HepG2 (cell line): ENCODE measurements at regions not wholly inside any gene's neighbourhood (a gene's known extent, or its start where the extent isn't known, plus 50 kb on each side); places are given as distances from the start of the nearest gene placed in this dataset.

Experiments used
- ATAC-seq: fragments of 200-7000 bp; cut with Tn5 transposase; 3 replicates; pipeline ENCODE4 v1.9.1; 2020; ENCODE audit warnings: mild to moderate bottlenecking, moderate library complexity
- BruUV-seq: library from RNA; stranded (reverse); fragments of 400-500 nt; replicated peaks from 2 replicates; lab custom pipeline; 2021; lab: Mats Ljungman, UMichigan
- CTCF ChIA-PET: fragments of 300-600 bp; formaldehyde crosslinking; extraction: SDS; loops from one replicate; lab custom pipeline; 2021; ENCODE audit warnings: low total read pairs, inconsistent platforms, low intra/inter-chr PET ratio; lab: Yijun Ruan, JAX
- POLR2A ChIA-PET: fragments of 350-600 bp; sonication (Branson Sonifier 250); formaldehyde crosslinking; loops from one replicate; lab custom pipeline; 2020; ENCODE audit warnings: antibody characterized with exemption, inconsistent platforms; lab: Yijun Ruan, JAX
- DNase-seq: peaks from one replicate; pipeline ENCODE4 v3.0.0-alpha.2; 2015; ENCODE audit warnings: low spot score
- FAIRE-seq: peaks from 3 replicates; lab custom pipeline; 2011; peaks lifted over from hg19 to GRCh38; lab: Jason Lieb, UNC
- H2AFZ ChIP-seq: one replicate; pipeline ENCODE4 v1.6.1; 2011; ENCODE audit warnings: low read length, inconsistent platforms
- H3K27ac ChIP-seq: fragments of 300-600 bp; 3 replicates; pipeline ENCODE4 v1.8.0; 2011; ENCODE audit warnings: mixed run types, mild to moderate bottlenecking, mixed read lengths, low read length, inconsistent platforms; ENCODE audit not compliant: insufficient read depth; ENCODE audit errors: extremely low read length
- H3K27me3 ChIP-seq, 2 experiments: fragments of 200-600 bp in 1 of 2; 2 replicates in 1 of 2; 3 replicates in 1 of 2; pipeline versions ENCODE4 v1.6.0 to v1.8.0; 2011; ENCODE audit warnings: low read length in 2 of 2, mild to moderate bottlenecking in 2 of 2, moderate library complexity in 2 of 2, inconsistent platforms in 1 of 2; ENCODE audit not compliant: insufficient read depth in 2 of 2, control insufficient read depth in 1 of 2
- H3K36me3 ChIP-seq, 2 experiments: fragments of 200-600 bp in 1 of 2; replicated peaks in 1 of 2; 2 replicates in 1 of 2; 3 replicates in 1 of 2; pipeline versions ENCODE4 v1.5.1 to v1.8.0; 2011; ENCODE audit warnings: low read length in 2 of 2, inconsistent platforms in 1 of 2; ENCODE audit not compliant: insufficient read depth in 2 of 2, control insufficient read depth in 1 of 2
- H3K4me1 ChIP-seq: 2 replicates; pipeline ENCODE4 v1.5.1; 2012; ENCODE audit warnings: low read length, inconsistent platforms; ENCODE audit not compliant: insufficient read depth
- H3K4me2 ChIP-seq: 2 replicates; pipeline ENCODE4 v1.6.0; 2011; ENCODE audit warnings: low read depth, low read length, inconsistent platforms
- H3K4me3 ChIP-seq, 3 experiments: fragments of 200-600 bp in 1 of 3; sonication (generic), shearing (Covaris generic) in 1 of 3; replicated peaks in 1 of 3; 2 replicates each; pipeline ENCODE4 v1.5.1; 2011 to 2016; ENCODE audit warnings: low read length in 3 of 3, inconsistent platforms in 2 of 3, low read depth in 2 of 3, mild to moderate bottlenecking in 2 of 3, control low read depth in 1 of 3, mixed read lengths in 1 of 3; ENCODE audit not compliant: insufficient read depth in 1 of 3
- H3K79me2 ChIP-seq: one replicate; pipeline ENCODE4 v1.6.1; 2011; ENCODE audit warnings: low read length, inconsistent platforms; ENCODE audit not compliant: insufficient read depth
- H3K9ac ChIP-seq: 2 replicates; pipeline ENCODE4 v1.6.0; 2011; ENCODE audit warnings: mild to moderate bottlenecking, low read depth, low read length, inconsistent platforms; ENCODE audit not compliant: insufficient read depth
- H3K9me3 ChIP-seq: 2 replicates; pipeline ENCODE4 v1.5.1; 2012; ENCODE audit warnings: mild to moderate bottlenecking, low read length
- H4K20me1 ChIP-seq: 2 replicates; pipeline ENCODE4 v1.6.0; 2011; ENCODE audit warnings: inconsistent platforms, mild to moderate bottlenecking, low read length, moderate library complexity; ENCODE audit not compliant: insufficient read depth
- ATF3 ChIP-seq: sonication (generic); formaldehyde crosslinking; IDR thresholded peaks from 2 replicates; pipeline ENCODE4 v1.4.0; 2020; ENCODE audit warnings: missing genetic modification reagents
- GABPB1 ChIP-seq: IDR thresholded peaks from 2 replicates; pipeline ENCODE4 v1.6.1; 2016; ENCODE audit warnings: mild to moderate bottlenecking, missing genetic modification reagents, moderate library complexity, missing compliant biosample characterization
- KDM3A ChIP-seq: IDR thresholded peaks from 2 replicates; pipeline ENCODE4 v1.6.1; 2018; ENCODE audit warnings: low read depth, missing compliant biosample characterization
- PRDM4 ChIP-seq: sonication (generic); formaldehyde crosslinking; IDR thresholded peaks from 2 replicates; pipeline ENCODE4 v1.9.0; 2021; ENCODE audit warnings: missing genetic modification reagents, borderline replicate concordance
- SOX5 ChIP-seq: IDR thresholded peaks from 2 replicates; pipeline ENCODE4 v1.6.1; 2016; ENCODE audit warnings: borderline replicate concordance
- TEAD2 ChIP-seq: sonication (generic); formaldehyde crosslinking; IDR thresholded peaks from 2 replicates; pipeline ENCODE4 v1.9.0; 2021; ENCODE audit warnings: missing genetic modification reagents
- TP53 ChIP-seq: sonication (generic); formaldehyde crosslinking; conservative IDR thresholded peaks from 2 replicates; pipeline ENCODE4 v1.4.0; 2020; ENCODE audit warnings: missing genetic modification reagents
- ZBTB14 ChIP-seq: sonication (generic); formaldehyde crosslinking; IDR thresholded peaks from 2 replicates; pipeline ENCODE4 v1.4.0; 2020; ENCODE audit warnings: missing genetic modification reagents
- ZNF138 ChIP-seq: sonication (generic); formaldehyde crosslinking; IDR thresholded peaks from 2 replicates; pipeline ENCODE4 v1.5.0; 2020; ENCODE audit warnings: mild to moderate bottlenecking, low read depth, missing genetic modification reagents
- ZNF281 ChIP-seq: sonication (generic); formaldehyde crosslinking; IDR thresholded peaks from 2 replicates; pipeline ENCODE4 v1.4.0; 2020; ENCODE audit warnings: missing genetic modification reagents, borderline replicate concordance
- ZNF337 ChIP-seq: sonication (generic); formaldehyde crosslinking; IDR thresholded peaks from 2 replicates; pipeline ENCODE4 v1.5.1; 2020; ENCODE audit warnings: missing genetic modification reagents, low read depth, mild to moderate bottlenecking, borderline replicate concordance
- ZNF383 ChIP-seq: sonication (generic); formaldehyde crosslinking; IDR thresholded peaks from 2 replicates; pipeline ENCODE4 v1.4.0; 2020; ENCODE audit warnings: missing genetic modification reagents, mild to moderate bottlenecking, borderline replicate concordance
- ZNF549 ChIP-seq: sonication (generic); formaldehyde crosslinking; IDR thresholded peaks from 2 replicates; pipeline ENCODE4 v1.5.0; 2020; ENCODE audit warnings: missing genetic modification reagents
- ZNF574 ChIP-seq: sonication (generic); formaldehyde crosslinking; IDR thresholded peaks from 2 replicates; pipeline ENCODE4 v1.4.0; 2020; ENCODE audit warnings: missing genetic modification reagents
- ZNF639 ChIP-seq: conservative IDR thresholded peaks from 2 replicates; pipeline ENCODE4 v1.6.1; 2018; ENCODE audit warnings: missing genetic modification reagents
- WGBS: methylation state at CpG from one replicate; pipeline ENCODE4 v1.1.6; 2017; ENCODE audit warnings: low lambda C conversion rate; 5-methylcytosine and 5-hydroxymethylcytosine counted together
- in situ Hi-C: cut with HindIII; loops from 2 replicates; pipeline ENCODE4 v1.10.0; 2017; ENCODE audit warnings: low pct_unique_long_range_greater_than_20kb; ENCODE audit not compliant: extremely low pct_ligation_motif_present
- intact Hi-C: fragments of 100-400 bp; cut with micrococcal nuclease; formaldehyde crosslinking; loops from one replicate; pipeline ENCODE4 v1.10.0; 2022; ENCODE audit not compliant: unreplicated experiment

GRCh38 chr2:58911877-58912276 lies 670.8 kb upstream of the FANCL start:
- H3K9me3 ChIP-seq = no peaks in the 10 kb centered on the region
- H3K4me1 ChIP-seq = no peaks in the 10 kb centered on the region
- no peak overlapping the region for H3K4me2 ChIP-seq
- POLR2A ChIA-PET = no interaction called here
- ATAC-seq (no peak), DNase-seq (no peak), FAIRE-seq (no peak)
- H2AFZ ChIP-seq = no peak overlapping the region
- no peaks in the 10 kb centered on the region; a peak in 1 of 5 replicates for H3K27me3 ChIP-seq
- no peaks in the 10 kb centered on the region for H3K36me3 ChIP-seq
- no peaks in the 10 kb centered on the region for H3K79me2 ChIP-seq
- H3K9ac ChIP-seq = no peak overlapping the region
- H3K27ac ChIP-seq = no peak overlapping the region
- intact Hi-C loops (no loop called here), in situ Hi-C loops (no loop called here)
- no peak overlapping the region for H3K4me3 ChIP-seq
- BruUV-seq = no TSS peak
- CTCF ChIA-PET = no interaction called here
- WGBS = 15% methylated on average over 1 of the region's 1 CpG
- no peaks in the 10 kb centered on the region for H4K20me1 ChIP-seq
- TF ChIP-seq SOX5 (CRISPR knock-in tag) = no peak
- TF ChIP-seq TP53 = no peak
- TF ChIP-seq ZNF639 (CRISPR knock-in tag) = no peak
- no peak for TF ChIP-seq ZNF549 (CRISPR knock-in tag)
- no peak for TF ChIP-seq ZNF574
- TF ChIP-seq KDM3A (CRISPR knock-in tag) = no peak
- TF ChIP-seq PRDM4 (CRISPR knock-in tag) = no peak
- no peak for TF ChIP-seq TEAD2 (CRISPR knock-in tag)
- no peak for TF ChIP-seq ZBTB14 (CRISPR knock-in tag)
- no peak for TF ChIP-seq GABPB1 (CRISPR knock-in tag)
- no peak for TF ChIP-seq ZNF281
- TF ChIP-seq ATF3 (CRISPR knock-in tag) = no peak
- no peak for TF ChIP-seq ZNF138 (CRISPR knock-in tag)
- no peak for TF ChIP-seq ZNF383 (CRISPR knock-in tag)
- TF ChIP-seq ZNF337 (CRISPR knock-in tag) = no peak
